NCI-H1092 (cell line): ENCODE measurements at regions not wholly inside any gene's neighbourhood (a gene's known extent, or its start where the extent isn't known, plus 50 kb on each side); places are given as distances from the start of the nearest gene placed in this dataset.

ENCODE experiments used
- DNase-seq: peaks from one replicate; lab custom pipeline; 2025; lab: John Stamatoyannopoulos, UW

DNA sequence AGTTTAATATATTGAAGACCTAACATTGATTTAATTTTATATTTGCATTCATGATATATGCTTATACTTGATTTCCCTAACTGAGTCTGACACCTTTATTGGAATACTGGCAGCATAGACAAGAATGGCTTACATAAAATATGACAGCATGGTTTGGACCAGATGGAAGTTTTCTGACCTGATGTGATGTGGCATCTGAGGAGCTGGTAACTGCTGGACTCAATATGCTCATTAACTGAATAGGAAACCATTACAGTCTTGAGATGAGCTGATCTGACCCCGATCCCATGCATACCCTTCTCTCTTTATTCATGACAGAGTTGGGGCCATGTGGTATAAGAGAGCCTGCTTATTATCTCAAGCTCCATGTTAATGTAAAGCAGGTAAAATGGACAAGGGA lies 604.8 kb upstream of the SEL1L start:
- no peak for DNase-seq

DNA sequence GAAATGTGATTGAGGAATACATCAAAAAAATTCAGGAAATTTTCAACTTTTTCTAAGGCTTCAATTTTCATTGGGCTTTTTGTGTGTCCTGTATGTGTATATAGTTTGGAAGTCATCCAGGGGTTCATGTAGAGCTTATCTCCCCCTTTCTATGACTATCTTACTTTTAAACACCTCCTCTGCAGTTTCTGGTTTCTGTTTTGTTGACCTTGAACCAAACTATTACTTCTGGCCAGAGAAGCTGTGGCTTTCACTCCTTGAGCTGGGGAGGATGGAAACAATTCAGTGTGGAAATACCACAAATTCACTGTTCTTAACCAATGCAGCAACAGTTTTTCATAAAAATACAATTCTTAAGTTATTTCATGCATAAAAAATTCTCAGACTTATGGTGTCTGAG lies 613.2 kb upstream of the SEL1L start:
- DNase-seq, result no peak

DNA sequence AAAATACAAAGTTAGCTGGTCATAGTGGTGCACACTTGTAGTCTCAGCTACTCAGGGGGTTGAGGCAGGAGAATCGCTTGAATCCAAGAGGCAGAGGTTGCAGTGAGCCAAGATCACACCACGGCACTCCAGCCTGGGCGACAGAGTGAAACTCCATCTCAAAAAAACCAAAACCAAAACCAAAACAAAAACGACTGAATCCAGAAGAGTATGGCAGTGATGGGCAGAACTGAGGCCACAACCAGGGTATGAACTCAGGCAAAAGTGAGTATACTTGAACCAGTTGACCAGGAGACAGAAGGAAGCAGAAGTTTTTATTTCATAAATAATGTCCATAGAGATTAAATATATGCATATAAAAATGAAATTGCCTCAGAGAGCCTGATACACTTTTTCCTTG lies 620.0 kb upstream of the SEL1L start:
- no peak for DNase-seq

DNA sequence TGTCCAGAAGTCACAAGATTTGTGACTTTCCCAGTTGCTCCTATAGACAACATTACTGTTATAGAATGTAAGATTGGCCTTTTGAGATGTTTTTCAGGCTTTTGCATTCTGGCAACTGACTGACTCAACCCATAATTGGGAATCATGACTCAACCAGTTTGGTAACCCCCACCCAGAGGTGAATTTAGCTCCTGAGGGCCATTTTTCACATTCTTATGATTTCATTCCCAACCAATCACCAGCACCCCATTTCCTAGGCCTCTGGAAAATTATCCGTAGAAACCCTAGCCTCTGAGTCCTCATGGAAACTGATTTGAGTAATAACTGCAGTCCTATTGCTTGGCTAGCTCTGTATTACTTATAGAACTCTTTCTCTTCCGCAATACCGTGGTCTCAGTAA lies 626.0 kb upstream of the SEL1L start:
- DNase-seq, result no peak

DNA sequence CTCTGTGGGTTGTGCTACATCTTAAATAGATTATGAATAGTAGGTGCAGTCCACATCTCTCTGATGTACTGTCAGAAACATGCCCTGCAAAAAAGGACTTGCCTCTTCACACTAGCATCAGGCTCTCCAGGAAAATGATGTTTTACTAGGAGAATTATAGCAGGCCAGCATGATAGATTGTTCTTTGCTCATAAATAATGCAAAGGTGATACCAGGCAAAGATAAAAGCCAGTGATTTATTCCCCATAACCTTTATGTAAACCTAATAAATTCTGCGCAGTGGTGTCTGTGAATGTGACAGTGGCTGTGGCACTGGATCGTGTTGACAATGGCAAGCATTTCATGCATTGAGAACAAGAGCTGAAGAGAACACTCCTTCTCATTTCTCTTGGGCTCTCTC lies 646.5 kb upstream of the SEL1L start:
- no peak for DNase-seq

DNA sequence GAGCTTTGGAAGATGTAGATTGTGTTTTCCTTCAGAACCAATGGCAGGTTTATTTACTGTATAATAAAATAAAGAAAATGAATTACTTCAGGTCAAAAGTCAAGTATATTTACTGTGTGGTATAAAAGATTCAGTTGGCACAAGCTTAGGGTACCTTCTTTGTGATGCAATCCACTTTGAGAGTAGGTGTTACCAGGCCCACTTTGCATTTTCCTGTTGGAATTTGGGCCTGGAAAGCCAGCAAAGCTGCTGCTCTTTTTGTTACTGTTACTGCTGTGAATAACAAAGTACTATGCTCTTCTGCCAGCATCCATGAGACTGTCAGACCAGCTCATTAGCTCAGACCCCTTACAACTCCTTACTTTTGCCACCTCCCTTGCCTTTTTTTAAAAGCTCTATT lies 649.0 kb upstream of the SEL1L start:
- DNase-seq, result no peak

DNA sequence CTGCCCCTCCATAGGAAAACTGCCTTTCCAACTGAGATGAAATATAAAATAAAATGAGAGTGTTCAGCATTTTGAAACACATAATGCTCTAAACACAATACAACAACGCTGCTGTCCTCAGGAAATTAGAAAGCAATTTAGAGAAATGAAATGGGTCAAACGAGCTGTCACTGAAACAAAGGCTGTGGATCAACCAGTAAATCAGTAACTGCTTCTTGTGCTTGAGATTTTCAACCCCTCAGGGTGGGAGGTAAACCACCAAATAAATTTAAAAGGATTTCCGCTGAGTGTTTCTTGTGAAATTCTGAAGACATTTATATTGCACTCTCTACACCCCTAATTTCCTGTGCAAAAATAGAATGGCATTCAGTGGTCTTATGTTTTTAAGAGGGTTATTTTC lies 657.1 kb upstream of the SEL1L start:
- DNase-seq, result no peak

DNA sequence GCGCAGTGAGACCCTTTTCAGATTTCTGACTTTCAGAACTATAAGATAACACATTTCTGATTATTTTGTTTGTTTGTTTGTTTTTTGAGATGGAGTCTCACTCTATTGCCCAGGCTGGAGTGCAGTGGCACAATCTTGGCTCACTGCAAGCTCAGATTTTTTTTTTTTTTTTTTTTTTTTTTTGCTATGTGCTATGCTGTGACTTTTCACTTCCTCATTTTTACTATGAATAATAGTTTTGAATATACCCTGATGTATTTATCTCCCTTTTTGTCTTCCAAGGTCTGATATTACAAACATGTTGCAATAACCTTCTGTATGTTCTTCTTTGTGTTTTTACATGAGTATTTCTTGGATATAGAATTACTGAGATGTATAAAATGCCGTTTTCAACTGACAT lies 658.7 kb upstream of the SEL1L start:
- DNase-seq, result no peak

DNA sequence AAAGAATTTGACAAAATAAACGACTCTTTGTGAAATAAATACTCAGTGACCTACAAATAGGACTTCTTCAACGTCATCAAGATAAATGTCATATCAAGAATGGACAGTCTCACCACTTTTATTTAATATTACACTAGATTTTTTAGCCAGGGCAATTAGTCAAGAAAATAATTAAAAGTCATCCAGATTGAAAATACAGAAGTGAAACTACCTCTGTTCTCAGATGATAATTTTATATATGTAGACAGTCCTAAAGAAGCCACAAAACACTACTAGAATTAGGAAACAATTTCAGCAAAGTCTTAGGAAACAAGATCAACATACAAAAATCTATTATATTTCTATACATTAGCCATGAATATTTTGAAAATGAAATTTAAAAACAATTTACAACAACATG lies 689.6 kb upstream of the SEL1L start:
- DNase-seq, result no peak

DNA sequence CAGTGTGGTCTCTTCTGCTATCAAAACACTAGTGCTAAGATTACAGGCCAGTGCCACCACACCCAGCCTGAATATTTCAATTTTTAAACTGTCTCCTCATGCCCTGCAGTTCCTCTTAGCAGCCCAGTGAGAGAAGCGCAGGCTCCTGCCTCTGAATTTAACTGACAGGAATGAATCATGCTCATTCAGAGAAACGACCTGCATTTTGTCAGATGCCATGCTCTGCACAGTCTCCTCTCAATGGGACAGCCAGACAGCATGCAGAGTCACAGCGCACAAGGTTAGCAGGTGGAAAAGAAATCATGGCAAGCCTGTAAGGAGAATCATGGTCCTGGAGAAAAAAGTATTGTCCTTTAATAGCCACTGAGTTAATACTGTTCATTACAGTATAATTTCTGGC lies 691.0 kb upstream of the SEL1L start:
- no peak for DNase-seq

DNA sequence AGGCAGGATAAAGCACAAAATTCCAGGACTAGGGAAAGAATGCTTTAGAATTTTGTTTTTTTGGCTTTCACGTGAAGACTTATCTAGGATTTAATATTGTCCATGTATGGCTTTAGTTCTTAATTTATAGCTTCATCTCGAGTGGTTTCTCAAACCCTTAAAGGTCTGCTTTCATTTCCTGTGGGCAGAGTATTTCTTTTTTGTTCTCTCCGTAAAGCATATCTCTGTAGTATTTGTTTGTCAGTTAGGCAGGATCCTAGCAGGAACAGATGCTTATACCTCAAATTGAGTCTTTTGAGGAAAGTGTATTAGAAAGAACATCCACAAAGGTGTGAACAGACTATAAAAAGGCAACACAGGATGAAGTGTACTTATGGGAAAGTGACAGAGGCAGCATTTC lies 697.1 kb upstream of the SEL1L start:
- no peak for DNase-seq

DNA sequence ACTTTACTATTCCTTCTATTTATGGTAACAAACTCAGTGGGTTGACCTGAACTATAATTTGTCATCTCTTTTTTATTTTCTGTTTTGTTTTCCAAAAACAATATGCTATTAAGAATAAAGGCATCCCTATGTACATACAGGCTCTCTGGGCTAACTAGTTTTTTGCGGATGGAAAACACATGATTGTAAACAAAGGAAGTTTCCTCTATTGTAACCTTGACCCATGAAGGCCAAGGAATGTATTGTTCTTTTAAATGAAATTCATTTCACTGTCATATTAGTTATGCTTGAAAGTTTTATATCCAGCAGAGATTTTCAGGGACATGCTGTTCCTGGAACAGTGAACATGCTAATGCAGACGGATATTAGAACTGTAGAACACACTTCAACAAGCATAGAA lies 705.0 kb upstream of the SEL1L start:
- no peak for DNase-seq

DNA sequence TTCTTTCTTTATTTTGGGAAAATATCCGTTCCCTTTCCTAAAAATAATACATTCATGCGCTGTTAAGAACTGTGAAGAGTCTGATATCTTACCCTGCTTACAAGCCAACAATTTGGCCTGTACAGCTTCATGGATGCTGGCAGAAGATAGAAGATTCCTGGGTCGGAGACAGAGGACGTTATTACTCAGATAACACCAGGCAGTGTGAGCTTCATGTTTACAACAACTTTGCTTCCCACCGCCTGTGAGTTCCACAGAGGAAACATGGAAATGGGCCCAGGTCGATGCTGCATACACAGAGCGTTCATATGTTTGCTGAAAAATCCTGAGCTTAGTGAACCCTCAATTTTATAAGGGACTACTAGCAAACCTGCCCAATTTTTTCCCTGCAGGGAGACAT lies 705.6 kb upstream of the SEL1L start:
- no peak for DNase-seq

DNA sequence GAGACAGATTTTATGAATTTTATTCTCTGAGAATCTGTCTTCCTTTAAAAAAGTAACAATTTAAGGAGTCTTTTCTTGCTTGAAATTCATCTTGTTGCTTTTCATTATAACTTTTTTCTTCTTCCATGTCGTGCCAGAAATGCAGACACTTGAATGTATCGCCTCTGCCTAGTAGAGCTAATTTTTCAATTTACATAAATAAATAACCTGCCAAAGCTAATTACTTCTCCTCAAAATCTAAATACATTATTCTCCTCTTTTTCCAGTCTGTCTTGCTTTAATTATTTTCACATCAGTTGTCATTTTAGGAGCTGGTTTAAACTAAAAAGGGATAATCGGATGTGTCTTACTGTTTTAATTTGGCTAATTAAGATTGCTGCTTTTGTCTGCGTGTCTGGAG lies 711.1 kb upstream of the SEL1L start:
- DNase-seq, result no peak

DNA sequence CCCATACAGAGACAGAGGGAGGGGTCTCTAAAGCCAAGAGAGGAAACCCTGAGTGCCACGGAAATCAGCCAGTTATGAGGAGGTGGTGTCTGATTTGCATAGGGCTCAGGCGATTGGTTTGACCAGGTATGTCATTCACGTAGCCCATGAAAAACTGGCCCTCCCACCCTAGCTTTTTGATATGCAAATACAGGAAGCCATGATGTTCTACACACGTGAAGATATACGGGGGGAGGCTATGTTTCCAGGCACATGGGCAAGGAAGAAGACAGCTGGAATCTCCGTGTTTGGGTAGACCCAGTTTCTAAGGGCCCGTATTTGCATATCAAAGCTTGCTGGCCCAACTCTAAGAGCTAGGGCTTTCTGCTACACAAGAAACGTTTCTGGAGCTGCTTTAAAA lies 717.8 kb upstream of the SEL1L start:
- DNase-seq, result no peak

DNA sequence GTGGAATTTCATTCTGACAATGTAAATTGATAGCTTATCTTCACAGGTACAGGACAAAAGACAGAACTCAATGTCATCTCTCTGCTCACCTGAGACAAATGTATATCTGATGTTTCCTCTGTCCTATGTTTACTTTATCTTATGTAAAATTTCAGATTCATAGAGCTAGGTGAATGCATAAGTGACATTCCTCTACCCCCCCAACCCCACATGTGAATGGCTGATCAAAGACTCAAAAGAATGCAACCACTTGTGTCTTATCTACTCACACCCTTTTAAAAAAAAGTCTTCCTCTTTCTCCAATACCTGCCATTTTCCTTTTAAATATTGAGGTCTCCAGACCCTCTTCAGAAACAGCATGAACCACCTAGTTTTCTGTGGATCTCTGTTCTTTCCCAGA lies 736.6 kb upstream of the SEL1L start:
- DNase-seq, result no peak

DNA sequence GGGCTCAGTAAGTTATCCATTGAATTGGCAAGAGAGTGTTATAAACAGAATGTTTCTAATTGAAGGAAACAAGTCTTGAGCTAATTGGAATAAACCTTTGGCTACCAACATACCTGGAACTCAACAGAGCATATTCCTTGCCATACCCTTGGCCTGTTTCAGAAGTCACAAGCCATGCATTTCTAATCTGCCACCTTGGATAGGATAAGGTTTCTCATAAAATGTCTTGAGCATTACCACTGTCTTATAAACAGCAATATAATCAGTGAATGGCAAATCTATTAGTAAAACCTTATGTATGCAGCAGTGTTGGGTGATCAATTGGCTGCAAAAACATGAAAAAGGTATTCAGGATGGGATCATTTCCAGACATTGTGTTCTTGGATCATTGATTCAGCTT lies 765.2 kb upstream of the SEL1L start:
- no peak for DNase-seq

DNA sequence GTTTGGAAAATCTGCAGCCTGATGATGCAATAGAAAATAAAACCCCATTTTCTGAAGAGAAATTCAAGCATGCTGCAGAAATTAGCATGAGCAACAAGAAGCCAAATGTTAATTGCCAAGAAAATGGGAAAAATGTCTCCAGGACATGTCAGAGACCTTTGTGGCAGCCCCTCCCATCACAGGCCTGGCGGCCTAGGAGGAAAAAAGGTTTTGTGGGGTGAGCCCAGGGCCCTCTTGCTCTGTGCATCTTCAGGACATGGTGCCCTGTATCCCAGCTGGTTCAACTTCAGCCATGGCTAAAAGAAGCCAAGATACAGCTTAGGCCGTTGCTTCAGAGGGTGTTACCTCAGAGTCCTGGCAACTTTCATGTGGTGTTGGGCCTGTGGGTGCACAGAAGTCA lies 775.5 kb upstream of the SEL1L start:
- no peak for DNase-seq

DNA sequence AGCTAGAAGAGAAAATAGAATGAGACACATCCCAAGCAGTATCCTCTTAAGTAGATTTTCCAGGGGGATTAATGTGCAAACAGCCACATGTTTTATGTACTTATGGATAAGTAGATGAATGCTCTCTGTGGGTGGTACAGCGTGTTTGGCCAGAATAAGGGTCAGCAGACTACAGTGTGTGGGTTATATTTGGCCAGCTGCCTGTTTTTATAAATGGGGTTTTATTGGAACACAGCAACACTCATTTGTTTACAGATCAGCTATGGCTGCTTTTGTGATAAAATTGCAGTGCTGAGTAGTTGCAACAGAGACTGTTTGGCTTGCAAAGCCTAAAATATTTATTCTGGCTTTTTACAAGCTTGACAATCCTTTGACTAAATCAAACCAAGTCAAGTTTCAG lies 780.2 kb upstream of the SEL1L start:
- peak; percentile 96 for DNase-seq

DNA sequence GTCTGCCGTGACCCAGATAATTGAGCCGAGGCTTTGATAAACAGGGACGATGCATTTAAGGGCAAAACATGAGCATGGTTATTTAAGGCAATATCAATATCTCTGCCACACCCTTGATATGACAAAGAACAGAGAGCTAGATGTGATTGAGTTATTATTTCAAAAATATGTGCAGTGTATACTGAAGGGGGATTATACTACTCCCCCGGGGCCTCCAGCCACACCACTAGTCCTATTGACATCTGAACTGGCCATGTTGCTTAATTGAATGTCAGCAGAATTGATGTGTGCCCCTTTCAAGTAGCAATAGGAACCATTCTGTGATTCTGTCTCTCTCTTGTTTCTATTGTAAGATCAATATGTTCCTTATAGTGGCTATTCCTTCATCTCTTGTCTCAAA lies 794.8 kb upstream of the SEL1L start:
- no peak for DNase-seq

DNA sequence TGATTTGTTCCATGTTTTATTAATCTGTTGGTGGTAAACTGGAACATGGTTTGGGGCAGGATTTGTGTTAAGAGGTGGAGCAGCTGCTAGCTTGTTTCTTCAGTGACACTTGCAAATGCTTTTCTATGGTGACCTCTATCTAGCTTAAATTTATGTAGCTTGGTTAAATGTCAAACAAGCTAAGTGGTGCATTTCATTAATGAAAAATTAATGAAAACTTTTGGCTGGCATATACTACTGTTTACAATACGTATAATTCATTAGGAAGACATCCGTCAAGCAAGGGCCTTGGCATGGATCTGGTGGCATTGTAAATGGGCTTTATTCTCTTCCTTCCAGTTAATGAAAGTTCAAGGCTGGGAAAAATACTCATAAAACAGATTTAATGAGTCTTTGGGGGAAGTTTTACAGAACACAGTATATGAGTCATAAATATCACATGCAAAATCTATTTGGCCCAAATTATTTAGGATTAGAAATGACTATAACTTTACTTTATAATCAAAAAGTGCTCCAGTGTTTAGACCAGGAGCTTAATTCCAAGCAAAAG lies 807.7 kb upstream of the SEL1L start:
- no peak for DNase-seq

DNA sequence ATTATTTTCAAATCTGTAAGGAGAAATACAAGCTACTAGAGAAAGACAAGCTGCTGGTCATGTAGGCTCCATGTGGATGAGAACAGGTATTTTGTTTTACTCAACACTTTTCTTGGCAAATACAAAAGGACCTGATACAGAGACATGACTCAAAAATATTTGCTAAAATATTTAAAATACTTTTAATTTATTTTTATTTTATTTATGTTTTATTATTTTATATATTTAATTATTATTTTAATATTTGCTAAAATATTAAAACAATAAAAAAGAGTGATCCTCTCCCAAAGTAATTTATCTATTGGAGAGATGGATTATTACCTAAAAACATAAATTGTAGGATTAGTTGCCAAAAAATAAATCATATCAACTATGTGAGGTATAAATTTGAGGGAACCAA lies 808.9 kb upstream of the SEL1L start:
- DNase-seq, result no peak

DNA sequence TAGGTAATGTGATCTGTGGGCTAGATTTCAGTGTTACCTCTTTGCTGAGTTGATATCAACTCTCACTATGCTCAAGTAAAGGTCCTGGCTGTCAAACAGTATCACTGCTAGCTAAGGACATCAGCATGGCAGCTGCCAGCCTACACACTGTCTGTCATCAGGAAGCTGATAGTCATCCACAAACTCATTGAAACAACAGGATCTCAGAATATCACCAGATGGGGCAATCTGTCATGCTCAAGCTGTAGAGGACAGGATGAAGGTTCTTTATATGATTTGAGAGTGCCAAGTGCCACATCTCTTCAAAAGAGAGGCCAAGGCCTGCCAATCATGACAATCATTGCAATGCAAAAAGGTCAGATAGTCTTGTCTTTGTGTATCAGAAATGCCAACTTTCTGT lies 811.5 kb upstream of the SEL1L start:
- no peak for DNase-seq

DNA sequence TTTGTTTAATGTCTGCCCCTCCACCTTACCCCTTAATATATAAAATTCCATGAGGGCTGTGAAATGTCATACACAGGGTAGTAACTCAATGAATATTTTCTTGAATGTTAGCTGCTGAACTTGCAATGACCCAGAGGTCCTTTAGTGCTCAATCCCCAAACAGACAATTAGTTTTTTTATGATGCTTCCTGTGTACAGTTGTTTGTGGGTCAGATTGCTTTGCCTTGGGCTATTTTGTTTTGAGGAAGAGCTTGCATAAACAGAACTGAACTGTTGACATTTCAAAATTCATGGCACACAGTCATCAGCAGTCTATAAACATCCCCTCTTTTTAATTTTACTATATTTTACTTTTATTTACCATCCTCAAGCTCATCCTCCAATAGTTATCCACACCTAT lies 820.5 kb upstream of the SEL1L start:
- no peak for DNase-seq

DNA sequence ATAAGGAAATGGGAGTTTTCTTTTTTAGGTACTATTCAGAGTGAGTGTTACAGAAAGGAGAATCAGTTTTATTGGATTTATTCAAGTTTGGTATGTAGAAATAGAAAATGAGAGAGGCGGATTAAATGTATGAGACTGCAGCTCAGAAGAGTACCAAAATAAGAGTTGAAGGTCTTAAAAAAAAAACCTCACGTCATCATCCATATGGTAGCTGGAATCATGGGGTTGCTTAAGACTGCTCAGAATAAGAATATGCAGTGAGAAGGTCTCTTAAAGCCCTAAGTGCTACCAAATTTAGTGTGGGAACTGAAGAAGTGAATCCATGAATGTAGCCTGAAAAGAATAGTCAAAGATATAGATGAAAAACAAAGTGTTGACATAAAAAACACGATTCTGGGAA lies 825.5 kb upstream of the SEL1L start:
- DNase-seq, result no peak
